Mesenteric fat pad (tissue), 1 donor: ENCODE measurements at regions not wholly inside any gene's neighbourhood (a gene's known extent, or its start where the extent isn't known, plus 50 kb on each side); places are given as distances from the start of the nearest gene placed in this dataset.
"Not testable (repeated sequence)": the region's sequence is repeated elsewhere in the genome, so short reads cannot be mapped to it uniquely, and the experiment has no call there.

Source experiments
- DNase-seq: peaks from one replicate; pipeline ENCODE4 v3.0.0-alpha.2; 2020; ENCODE audit warnings: low spot score
- donor health status: DM: yes; HTN: yes; CAD: no.

DNA sequence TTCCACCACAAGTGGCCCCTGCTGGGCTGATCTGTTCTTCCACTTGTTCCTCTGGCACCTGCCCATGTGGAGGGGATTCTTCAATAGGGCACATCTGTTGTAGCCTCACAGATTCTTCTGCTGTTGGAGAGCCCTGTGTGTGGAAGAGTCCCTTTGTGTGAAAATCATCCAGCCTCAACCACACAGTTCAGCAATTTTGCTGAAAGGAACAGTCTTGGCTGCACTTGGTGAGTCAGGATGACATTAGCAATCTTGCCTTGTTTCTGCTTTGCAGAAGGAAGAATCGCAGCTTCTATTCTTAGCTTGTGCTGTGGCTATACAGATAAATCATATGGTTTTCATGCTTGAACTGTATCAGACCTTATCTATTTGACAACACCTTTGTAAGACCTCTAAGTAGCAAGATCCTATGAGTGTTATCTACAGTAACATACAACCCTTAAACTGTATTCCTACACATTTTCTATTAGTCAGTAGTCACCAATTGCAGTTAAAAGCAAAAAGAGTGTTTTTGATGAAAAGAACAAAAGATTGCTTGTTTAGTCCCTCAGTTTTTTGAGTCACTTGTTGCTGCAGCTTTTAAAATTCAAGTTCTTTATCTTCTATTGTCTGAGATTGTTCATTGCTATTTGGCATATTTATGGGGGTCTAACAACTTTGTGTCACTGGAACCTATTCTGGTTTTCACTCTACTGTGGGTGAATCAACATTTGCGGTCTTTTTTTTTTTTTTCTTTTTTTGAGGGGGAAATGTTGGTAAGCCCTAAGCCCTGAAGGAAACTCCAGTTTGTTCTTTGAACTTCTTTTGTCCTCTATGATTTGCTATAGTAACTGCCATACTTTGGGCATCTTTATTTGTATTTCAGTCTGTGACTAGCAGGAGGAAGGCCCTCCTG, 231.6 kb downstream of the TFAP2B start:
- DNase-seq, result no peak

DNA sequence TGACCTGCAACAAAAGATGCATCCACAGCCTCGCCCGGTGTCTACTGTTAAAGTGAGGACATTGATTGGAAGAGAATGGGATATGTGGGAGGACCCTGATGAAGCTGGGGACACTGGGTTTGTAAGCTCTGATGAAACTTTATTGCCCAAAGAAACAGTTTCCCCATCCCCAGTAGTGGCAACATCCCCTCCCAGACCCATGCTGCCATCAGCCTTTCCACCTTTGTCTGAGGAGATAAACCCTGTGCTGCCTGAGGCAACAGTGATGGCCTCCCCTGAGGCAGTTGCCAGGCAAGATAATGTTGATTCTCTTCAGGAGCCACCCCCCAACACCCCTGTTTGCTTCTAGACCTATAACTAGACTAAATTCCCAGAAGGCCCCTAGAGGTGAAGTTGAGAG, 234.0 kb downstream of the TFAP2B start:
- not testable (repeated sequence) for DNase-seq

DNA sequence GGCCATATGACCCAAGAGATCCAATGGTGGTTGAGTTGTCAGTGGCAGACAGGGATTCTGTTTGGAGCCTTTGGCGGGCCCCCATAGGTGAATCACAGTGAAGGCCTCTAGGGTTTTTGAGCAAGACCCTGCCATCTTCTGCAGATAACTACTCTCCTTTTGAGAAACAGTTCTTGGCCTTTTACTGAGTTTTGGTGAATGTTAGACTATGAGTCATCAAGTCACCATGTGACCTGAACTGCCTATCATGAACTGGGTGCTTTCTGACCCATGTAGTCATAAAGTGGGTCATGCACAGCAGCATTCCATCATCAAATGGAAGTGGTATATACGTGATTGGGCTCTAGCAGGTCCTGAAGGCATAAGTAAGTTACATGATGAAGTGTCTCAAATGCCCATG, 236.6 kb downstream of the TFAP2B start:
- DNase-seq, result not testable (repeated sequence)

DNA sequence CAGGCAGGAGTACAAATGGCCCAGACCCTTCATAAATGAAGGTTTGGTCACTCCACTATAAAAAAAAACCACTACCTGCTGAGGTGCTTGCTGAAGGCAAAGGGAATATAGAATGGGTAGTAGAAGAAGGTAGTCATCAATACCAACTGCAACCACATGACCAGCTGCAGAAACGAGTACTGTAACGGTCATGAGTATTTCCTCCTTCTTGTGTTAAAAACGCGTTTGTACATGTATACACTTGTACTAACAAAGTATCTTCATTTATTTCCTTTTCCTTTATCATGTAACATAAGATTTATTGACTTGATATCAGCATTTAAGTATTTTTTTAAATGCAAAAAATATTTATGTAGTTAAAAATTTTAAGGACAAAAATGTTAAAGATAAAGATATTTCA, 238.6 kb downstream of the TFAP2B start:
- no peak for DNase-seq

DNA sequence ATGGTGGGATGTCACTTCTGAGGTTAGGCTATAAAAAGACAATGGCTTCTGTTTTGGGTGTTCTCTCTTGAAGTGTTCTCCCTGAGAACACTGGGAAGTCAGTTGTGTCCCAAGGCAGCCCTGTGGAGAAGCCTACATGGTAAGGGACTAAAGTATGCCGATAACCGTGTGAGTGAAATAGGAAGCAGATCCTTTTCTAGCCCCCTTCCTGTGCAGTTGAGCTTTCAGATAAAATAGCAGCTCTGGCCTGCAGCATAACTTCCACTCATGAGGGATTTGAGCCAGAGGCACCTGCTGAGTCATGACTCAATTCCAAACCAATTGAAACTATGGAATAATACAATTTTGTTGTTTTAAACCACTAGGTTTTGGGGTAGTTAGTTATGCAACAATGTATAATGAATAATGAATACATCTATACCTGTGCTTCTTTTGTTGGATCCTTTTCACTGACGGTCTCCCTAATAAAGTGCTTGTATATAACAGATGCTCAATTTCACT, 241.6 kb downstream of the TFAP2B start:
- no peak for DNase-seq

DNA sequence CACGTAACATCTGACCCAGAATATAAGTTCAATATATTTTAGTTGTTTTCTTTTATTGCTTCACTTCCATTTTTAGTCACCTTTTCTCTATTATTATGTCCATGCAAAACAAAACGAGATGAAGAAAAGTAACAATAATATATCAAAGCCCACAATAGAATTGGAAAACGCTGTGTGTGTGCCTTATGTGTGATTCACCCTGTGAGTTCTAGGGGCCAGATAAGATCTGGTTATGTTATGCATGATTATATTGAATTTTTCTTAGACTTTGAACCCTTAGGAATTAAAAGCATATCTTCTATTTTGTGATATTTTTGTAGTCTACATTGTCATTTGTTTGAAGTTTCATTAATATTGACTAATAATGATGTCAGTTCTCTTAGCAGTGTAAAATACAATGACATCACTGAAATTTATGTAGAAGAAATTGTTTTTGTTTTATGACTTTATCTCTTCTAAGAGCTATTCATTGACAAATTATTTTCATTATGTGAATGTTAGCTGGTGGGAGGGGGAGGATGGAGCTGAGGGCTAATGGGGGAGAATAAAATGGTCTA, 243.6 kb downstream of the TFAP2B start:
- no peak for DNase-seq

DNA sequence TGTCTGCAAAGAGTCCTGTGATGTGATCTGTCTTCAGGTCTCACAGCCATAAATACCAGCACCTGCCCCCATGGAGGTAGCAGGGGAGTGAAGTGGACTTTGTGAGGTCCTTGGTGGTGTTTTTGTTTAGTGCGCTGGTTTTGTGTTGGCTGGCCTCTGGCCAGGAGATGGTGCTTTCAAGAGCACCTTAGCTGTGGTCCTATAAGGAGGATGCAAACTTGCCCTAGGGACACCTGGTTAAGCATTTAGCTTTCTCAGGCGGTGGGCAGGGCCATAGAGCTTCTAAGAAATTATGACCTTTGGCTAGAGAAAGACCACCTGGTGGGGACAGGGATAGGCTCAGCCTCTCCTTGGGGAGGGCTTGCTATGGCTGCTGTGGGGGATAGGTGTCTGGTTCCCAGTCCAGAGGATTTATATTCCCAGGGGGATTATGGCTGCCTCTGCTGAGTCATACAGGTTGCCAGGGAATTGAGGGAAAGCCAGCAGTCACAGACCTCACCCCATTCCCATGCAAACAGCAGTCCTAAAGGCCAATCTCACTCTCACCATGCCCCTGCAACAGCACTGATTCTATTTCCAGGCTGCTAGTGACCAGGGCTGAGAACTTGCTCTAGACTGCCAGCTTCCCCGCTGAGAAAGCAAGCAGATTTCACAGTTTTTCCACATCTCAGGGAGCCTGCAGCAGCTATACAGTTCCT, 259.3 kb downstream of the TFAP2B start:
- no peak for DNase-seq

DNA sequence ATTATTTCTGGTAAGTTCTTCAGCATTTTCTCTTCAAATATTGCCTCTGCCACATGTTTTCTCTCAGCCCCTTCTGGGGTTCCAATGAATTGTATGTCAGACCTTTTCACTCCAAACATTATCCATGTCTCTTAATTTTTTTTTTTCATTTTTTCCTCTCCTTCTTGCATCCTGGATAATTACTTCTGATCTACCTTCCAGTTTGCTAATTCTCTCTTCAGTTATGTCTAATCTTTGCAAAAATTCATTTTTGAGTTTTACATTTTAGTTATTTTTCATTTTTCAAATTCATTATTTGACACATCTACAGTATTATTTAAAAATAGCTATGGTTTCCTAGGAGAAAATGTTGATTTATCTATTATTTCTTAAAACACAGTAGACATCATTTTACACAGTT, 271.7 kb downstream of the TFAP2B start:
- no peak for DNase-seq

DNA sequence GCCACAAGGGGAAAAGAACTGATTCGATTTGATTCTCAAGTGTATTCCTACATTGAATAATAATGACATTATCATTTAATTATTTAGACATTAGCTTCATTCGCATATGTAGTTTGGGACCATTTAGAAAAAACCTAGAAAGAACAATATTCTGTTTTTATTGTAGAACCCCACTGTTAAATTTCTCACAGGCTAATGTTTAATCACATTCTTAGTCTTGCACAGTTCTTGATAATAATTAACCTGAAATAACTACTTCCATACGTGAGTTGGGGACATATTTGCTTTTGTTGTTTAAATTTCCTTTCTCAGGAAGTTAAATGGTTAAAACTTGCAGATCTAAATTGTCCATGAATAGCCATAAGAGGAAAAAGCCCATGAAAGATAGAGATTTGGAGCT, 275.2 kb downstream of the TFAP2B start:
- no peak for DNase-seq

DNA sequence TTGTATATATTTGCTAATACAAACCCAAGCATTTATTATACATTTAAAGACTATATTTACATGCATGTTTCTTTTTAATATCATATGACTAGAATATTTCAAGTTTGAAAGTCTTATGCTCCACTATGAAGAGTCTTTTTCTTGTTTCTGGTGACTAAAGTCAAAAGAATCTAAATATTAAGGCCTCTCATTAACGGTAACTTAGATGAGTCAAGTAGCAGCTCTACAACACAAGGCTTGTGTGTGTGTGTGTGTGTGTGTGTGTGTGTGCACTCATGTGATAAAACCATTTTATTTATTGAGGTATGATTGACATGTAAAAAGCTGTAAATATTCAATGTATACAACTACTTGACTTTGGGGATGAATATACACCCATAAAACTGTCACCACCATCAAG, 275.6 kb downstream of the TFAP2B start:
- no peak for DNase-seq

DNA sequence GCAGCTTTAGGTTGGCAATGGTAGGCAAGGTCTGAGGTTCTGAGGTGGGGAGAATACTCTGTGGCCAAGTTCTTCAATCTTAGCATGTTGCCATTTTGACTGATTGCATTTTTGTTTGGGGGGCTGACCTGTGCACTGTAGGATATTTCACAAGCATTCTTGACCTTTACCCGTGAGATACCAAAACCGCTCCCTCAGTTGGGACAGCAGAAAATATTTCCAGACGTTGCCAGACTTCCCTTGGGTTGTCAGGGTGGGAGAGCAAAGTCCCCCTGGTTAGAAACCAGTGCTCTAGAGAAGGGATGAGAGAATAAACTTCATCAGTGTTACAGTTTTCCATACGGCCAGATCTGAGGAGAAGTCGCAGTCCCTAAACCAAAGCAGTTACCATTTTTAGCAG, 279.6 kb downstream of the TFAP2B start:
- no peak for DNase-seq

DNA sequence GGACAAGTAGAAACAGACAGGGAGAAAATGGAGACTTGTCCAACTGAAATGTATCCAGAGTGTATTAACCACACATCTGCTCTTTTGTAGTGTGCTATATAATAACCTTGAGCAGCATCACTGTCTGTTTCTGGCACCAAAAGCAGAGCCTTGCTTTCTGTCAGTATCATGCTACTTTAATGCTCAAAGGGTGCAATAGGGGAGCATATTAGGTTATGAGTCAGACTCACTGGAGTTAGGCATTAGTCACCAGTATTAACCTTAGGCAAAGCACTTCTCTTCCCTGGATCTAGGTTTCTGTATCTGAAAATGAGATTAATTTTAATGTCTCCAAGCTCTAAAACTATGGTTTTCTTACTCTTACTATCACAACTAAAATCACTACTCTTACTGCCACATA, 280.1 kb downstream of the TFAP2B start:
- no peak for DNase-seq

DNA sequence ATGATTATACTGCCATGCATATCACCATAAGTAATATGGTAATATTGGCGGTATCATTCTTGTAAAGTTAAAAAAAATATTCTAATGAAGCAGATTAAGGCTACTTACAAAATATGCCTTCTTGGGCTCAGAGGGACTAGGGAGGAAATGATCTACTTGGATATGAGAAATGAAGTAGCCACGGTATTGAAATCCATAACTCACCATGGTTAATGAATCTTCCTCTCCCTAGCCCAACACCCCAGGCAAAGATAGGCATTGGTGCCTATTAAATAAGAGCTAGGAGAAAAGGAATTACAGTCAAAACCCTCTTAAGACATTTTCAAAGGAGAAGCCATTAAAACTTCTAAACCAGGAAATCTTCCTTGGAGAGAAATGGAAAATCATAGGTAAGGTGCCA, 280.5 kb downstream of the TFAP2B start:
- DNase-seq, result no peak

DNA sequence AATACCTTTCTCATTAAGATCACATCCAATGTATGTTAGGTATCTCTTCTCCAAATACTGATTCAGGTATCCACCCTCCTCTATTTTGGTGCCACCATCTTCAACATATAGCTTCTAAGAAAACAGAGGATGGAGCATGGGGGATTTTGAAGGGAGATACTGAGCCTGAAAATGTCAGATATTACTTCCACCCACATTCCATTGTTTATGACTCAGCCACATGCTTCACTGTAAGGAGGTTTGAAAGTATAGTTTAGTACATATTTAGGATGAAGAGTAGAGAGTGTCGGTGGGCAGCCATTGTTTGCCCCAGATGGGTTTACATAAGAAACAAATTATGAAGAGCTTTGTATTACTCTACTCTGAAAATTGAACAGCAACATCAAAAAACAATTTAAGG, 286.7 kb downstream of the TFAP2B start:
- DNase-seq, result no peak

DNA sequence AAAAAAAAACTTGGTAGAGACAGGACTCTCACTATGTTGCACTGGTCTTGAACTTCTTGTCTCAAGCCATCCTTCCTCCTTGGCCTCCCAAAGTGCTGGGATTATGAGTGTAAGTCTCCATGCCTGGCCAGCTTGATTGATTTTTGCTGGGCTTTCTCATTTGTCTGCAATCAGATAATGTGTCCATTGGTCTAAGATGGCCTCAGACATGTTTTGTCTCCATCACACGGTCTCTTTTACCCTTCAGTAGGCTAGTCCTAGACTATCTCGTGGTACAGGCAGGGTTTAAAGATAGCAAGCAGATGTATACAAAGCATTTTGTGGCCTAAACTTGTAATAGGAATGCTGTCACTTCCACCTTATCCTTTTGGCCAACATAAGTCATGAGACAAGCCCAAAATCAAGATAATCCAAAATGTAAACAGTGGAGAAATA, 289.1 kb downstream of the TFAP2B start:
- DNase-seq, result no peak

DNA sequence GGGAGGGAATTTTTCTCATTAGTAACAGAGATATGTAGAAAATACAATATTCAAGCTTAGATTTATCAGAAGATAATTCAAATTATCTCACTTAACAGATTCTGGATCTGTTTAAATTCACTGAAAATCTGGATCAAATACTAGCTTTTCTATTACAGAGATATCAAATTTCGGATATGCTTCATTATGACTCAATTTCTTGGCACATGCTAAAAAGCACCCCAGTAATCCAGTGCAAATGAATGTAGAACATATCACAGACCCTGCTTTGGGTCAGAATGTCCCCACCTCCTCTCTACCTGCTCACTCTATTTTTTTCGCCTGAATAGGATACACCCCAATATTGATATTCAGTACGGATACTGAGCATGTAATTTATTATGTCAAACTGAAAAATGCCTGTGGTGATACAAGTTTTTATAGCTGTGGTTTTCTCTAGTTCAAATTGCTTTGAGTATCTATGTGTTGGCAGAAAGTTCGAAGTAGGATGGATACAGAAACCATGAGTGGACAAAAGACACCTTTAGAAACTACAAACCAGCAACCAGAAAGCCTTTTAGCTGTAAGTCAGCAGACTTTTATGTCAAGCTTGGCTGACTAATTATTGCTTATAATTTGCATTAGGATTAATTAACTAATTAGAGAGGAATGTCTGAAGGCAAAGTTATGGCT, 290.0 kb downstream of the TFAP2B start:
- no peak for DNase-seq

DNA sequence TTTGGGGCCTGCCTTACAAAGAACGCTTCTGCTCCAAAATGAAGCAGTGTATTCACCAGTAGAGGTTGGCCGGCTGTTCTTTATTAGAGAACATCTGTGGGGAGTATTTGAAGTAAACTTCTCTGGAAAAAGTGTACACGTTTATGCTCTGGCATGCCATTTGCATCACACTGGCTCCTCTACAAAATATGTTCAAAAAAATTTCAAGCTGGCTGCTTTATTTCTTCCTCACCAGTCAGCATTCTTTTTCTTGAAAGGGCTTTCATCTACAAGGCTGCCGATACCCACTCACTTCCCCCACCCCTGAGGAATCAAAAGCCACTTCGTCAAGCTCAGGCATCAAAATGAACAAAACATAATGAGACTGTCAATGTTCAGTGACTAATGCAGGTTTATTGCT, 294.1 kb downstream of the TFAP2B start:
- no peak for DNase-seq

DNA sequence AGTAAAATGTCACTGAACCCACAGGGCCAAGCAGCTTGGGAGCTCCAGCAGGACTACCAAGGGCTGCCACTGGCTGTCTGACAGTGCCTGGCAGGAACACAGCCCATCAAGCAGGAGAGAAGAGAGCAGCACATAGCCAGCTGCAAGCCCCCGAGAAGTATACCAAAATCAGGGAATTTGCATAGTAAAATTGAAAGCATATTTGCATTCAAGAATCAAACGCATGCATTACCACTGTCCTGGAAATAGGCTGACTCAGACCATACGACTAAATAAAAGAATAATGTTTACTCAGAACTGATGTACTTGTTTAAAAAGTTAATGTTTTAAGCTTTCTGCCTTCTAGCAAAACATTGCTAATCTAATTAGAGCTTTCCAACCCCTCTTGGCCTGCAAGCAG, 298.1 kb downstream of the TFAP2B start:
- no peak for DNase-seq

DNA sequence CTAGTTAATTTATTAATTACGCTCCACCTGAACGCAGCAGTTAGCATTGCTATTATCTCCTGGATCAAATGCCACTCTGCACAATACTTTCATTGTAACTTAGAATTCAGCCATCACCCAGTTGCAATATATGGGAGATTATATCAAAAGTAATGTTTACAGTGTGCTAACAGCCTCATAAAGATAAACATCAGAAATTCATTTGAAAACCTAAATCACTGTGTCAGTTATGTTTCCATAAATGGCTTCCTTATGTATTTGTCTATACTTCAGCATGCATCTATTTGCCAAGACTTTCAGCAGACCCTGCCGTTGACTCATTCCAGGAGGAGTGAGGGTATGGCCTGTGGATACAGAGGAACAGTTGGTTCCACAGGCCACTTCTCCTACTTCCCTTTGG, 300.1 kb downstream of the TFAP2B start:
- DNase-seq, result no peak

DNA sequence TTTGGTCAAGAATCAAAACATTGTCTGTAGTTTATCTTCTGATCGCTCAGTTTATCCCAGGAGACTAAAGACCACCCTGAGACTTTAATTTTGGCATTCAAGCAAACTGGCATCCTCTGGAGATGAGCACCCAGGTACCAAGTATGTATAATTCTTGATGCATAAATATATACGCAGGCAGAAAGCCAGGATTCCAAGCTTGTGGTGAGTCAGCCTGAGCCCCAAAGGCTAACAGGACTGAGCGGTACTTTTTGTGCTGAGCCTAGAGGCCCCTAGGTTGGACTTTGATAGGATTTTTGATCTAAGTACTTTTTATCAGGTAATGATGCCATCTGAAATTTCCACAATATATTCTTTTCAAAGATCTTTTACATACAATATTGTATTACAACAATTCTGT, 301.3 kb downstream of the TFAP2B start:
- no peak for DNase-seq

DNA sequence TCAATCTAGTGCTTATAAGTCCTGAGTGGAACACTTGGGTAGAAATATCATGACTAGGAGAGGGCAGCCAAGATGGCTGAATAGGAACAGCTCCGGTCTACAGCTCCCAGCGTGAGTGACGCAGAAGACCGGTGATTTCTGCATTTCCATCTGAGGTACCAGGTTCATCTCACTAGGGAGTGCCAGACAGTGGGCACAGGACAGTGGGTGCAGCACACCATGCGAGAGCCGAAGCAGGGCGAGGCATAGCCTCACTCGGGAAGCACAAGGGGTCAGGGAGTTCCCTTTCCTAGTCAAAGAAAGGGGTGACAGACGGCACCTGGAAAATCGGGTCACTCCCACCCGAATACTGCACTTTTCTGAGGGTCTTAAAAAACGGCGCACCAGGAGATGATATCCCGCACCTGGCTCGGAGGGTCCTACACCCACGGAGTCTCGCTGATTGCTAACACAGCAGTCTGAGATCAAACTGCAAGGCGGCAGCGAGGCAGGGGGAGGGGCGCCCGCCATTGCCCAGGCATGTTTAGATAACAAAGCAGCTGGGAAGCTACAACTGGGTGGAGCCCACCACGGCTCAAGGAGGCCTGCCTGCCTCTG, 302.8 kb downstream of the TFAP2B start:
- not testable (repeated sequence) for DNase-seq
